Keratinocyte (primary cell): ENCODE measurements at regions not wholly inside any gene's neighbourhood (a gene's known extent, or its start where the extent isn't known, plus 50 kb on each side); places are given as distances from the start of the nearest gene placed in this dataset.

Source experiments
- DNase-seq: peaks from one replicate; pipeline ENCODE4 v3.0.0-alpha.2; 2011; ENCODE audit warnings: low read depth, missing footprints, low spot score
- FAIRE-seq: peaks from 2 replicates; lab custom pipeline; 2011; peaks lifted over from hg19 to GRCh38; lab: Jason Lieb, UNC
- H2AFZ ChIP-seq: 2 replicates; pipeline ENCODE4 v1.6.0; 2012; ENCODE audit warnings: low read length, control low read depth, inconsistent platforms; ENCODE audit not compliant: control insufficient read depth
- H3K27ac ChIP-seq: 2 replicates; pipeline ENCODE4 v1.5.1; 2011; ENCODE audit warnings: low read length; ENCODE audit not compliant: control insufficient read depth, insufficient read depth
- H3K27me3 ChIP-seq: 3 replicates; pipeline ENCODE4 v1.6.0; 2011; ENCODE audit warnings: low read length; ENCODE audit not compliant: control insufficient read depth, insufficient read depth; ENCODE audit errors: extremely low read depth
- H3K36me3 ChIP-seq, 2 experiments: 2 replicates in 1 of 2; 3 replicates in 1 of 2; pipeline ENCODE4 v1.5.1; 2011; ENCODE audit warnings: low read length in 2 of 2, mild to moderate bottlenecking in 1 of 2; ENCODE audit not compliant: control insufficient read depth in 2 of 2, insufficient read depth in 2 of 2; ENCODE audit errors: extremely low read depth in 1 of 2
- H3K4me1 ChIP-seq: 3 replicates; pipeline ENCODE4 v1.5.1; 2011; ENCODE audit warnings: low read length; ENCODE audit not compliant: control insufficient read depth, insufficient read depth; ENCODE audit errors: extremely low read depth
- H3K4me2 ChIP-seq: 3 replicates; pipeline ENCODE4 v1.6.0; 2011; ENCODE audit warnings: low read depth, low read length; ENCODE audit not compliant: control insufficient read depth, insufficient read depth; ENCODE audit errors: extremely low read depth
- H3K4me3 ChIP-seq, 3 experiments: fragments of 200-600 bp in 1 of 3; sonication (generic) in 1 of 3; 2 replicates in 2 of 3; 3 replicates in 1 of 3; pipeline ENCODE4 v1.5.1; 2011 to 2016; ENCODE audit warnings: low read length in 3 of 3, mild to moderate bottlenecking in 3 of 3, control low read depth in 2 of 3, inconsistent platforms in 1 of 3, low read depth in 1 of 3, mixed read lengths in 1 of 3, mixed run types in 1 of 3, moderate library complexity in 1 of 3; ENCODE audit not compliant: control insufficient read depth in 2 of 3, insufficient read depth in 2 of 3; ENCODE audit errors: extremely low read depth in 1 of 3
- H3K79me2 ChIP-seq: 2 replicates; pipeline ENCODE4 v1.6.0; 2012; ENCODE audit warnings: low read length; ENCODE audit not compliant: control insufficient read depth, insufficient read depth
- H3K9ac ChIP-seq: 3 replicates; pipeline ENCODE4 v1.6.0; 2011; ENCODE audit warnings: low read length; ENCODE audit not compliant: control insufficient read depth, insufficient read depth; ENCODE audit errors: extremely low read depth
- H3K9me1 ChIP-seq: 3 replicates; pipeline ENCODE4 v1.6.0; 2011; ENCODE audit warnings: low read length; ENCODE audit not compliant: control insufficient read depth, insufficient read depth; ENCODE audit errors: extremely low read depth
- H3K9me3 ChIP-seq: 2 replicates; pipeline ENCODE4 v1.5.1; 2012; ENCODE audit warnings: low read depth, low read length; ENCODE audit not compliant: control insufficient read depth
- H4K20me1 ChIP-seq: 3 replicates; pipeline ENCODE4 v1.6.0; 2011; ENCODE audit warnings: low read length; ENCODE audit not compliant: control insufficient read depth, insufficient read depth; ENCODE audit errors: extremely low read depth
- EZH2 ChIP-seq: IDR thresholded peaks from one replicate; pipeline ENCODE4 v1.6.1; 2012; ENCODE audit warnings: inconsistent platforms, mild to moderate bottlenecking, low read length, moderate library complexity
- dilution Hi-C: fragments of 300-500 bp; cut with MboI; formaldehyde crosslinking; loops from one replicate; pipeline ENCODE4 v1.7.0; 2020; ENCODE audit warnings: low sequenced_read_pairs; ENCODE audit not compliant: extremely low pct_ligation_motif_present
- TF ChIP-seq, protein P1 (sequence below), 3 experiments: IDR thresholded peaks in 1 of 3; conservative IDR thresholded peaks in 1 of 3; optimal IDR thresholded peaks in 1 of 3; 2 replicates in 2 of 3; 3 replicates in 1 of 3; pipeline versions ENCODE3 to v1.5.1; 2011; ENCODE audit warnings: low read length in 3 of 3, mild to moderate bottlenecking in 3 of 3, moderate library complexity in 2 of 3, control low read depth in 1 of 3, inconsistent platforms in 1 of 3; ENCODE audit not compliant: insufficient read depth in 2 of 3; ENCODE audit errors: extremely low read depth in 1 of 3

DNA sequence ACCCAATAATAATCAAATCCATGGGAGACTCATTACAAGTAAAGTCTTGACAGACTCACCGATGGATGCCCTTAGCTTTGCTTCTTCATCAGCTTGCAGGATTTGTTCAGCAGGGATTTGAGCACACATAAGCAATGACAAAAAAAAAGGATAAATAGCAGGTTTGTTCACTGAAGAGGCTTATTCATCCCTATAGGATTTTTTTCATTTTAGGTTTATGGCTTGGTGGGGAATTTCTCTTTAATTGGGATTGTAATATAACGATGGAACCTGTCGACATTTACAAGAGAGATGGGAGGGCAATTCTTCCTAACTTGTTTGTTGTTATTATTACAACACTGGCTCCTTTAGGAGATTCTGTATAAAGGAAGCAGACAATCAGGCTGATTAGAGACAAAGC lies 649.1 kb upstream of the PLXNA2 start:
- no peaks in the 10 kb centered on the region for H3K36me3 ChIP-seq
- FAIRE-seq: no peak

DNA sequence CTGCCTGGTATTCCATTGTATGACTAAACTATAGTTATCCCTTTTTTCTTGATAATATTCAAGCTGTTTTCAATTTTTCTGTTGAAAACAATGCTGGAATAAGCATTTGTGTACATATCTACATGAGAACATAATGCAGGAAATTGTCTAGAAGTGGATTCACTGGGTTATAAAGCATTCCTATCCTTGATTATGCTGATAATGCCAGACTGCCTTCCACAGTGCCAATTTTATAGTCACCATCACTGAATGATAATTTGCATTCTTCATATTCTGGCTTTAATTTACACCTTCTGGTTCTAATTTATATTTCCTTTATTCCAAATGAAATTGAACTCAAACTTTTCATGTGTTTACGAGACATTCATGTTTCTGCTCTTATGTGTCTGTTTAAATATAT lies 651.0 kb upstream of the PLXNA2 start:
- H3K4me2 ChIP-seq: no peak overlapping the region
- DNase-seq (no peak), FAIRE-seq (no peak)
- no peak overlapping the region for H3K4me3 ChIP-seq
- no peaks in the 10 kb centered on the region for H3K4me1 ChIP-seq
- TF ChIP-seq, protein P1, sequence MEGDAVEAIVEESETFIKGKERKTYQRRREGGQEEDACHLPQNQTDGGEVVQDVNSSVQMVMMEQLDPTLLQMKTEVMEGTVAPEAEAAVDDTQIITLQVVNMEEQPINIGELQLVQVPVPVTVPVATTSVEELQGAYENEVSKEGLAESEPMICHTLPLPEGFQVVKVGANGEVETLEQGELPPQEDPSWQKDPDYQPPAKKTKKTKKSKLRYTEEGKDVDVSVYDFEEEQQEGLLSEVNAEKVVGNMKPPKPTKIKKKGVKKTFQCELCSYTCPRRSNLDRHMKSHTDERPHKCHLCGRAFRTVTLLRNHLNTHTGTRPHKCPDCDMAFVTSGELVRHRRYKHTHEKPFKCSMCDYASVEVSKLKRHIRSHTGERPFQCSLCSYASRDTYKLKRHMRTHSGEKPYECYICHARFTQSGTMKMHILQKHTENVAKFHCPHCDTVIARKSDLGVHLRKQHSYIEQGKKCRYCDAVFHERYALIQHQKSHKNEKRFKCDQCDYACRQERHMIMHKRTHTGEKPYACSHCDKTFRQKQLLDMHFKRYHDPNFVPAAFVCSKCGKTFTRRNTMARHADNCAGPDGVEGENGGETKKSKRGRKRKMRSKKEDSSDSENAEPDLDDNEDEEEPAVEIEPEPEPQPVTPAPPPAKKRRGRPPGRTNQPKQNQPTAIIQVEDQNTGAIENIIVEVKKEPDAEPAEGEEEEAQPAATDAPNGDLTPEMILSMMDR (optimal IDR thresholded peaks at IDR 0.05 in 1 of 3, IDR thresholded peaks at IDR 0.05 in 1 of 3, conservative IDR thresholded peaks at IDR 0.05 in 1 of 3; ENCODE audit: extremely low read depth in 1 of 3, insufficient read depth in 2 of 3, low read length in 3 of 3): no peak
- TF ChIP-seq EZH2: no peak
- no peaks in the 10 kb centered on the region for H4K20me1 ChIP-seq
- H3K36me3 ChIP-seq: no peaks in the 10 kb centered on the region
- H3K27ac ChIP-seq: no peak overlapping the region
- no peaks in the 10 kb centered on the region for H3K9me3 ChIP-seq
- H3K9me1 ChIP-seq: no peaks in the 10 kb centered on the region
- no peak overlapping the region for H2AFZ ChIP-seq
- no peaks in the 10 kb centered on the region for H3K79me2 ChIP-seq
- dilution Hi-C loops: no loop called here
- no peak overlapping the region for H3K9ac ChIP-seq
- H3K27me3 ChIP-seq: no peaks in the 10 kb centered on the region

More for the DNA sequence above, 649.1 kb upstream of the PLXNA2 start:
- no peak overlapping the region for H2AFZ ChIP-seq
- no peaks in the 10 kb centered on the region for H3K4me1 ChIP-seq
- H3K9me1 ChIP-seq: no peaks in the 10 kb centered on the region
- no peak overlapping the region for H3K9ac ChIP-seq
- dilution Hi-C loops: no loop called here
- H3K79me2 ChIP-seq: no peaks in the 10 kb centered on the region
- no peak overlapping the region for H3K4me3 ChIP-seq
- no peak overlapping the region for H3K27ac ChIP-seq
- no peaks in the 10 kb centered on the region for H3K9me3 ChIP-seq
- H3K4me2 ChIP-seq: no peak overlapping the region
- TF ChIP-seq EZH2: no peak
- TF ChIP-seq, protein P1 (optimal IDR thresholded peaks at IDR 0.05 in 1 of 3, IDR thresholded peaks at IDR 0.05 in 1 of 3, conservative IDR thresholded peaks at IDR 0.05 in 1 of 3; ENCODE audit: extremely low read depth in 1 of 3, insufficient read depth in 2 of 3, low read length in 3 of 3): no peak
- no peaks in the 10 kb centered on the region for H4K20me1 ChIP-seq
- no peak for DNase-seq
- no peaks in the 10 kb centered on the region for H3K27me3 ChIP-seq
